Choroid plexus epithelial cell (primary cell): ENCODE measurements at regions not wholly inside any gene's neighbourhood (a gene's known extent, or its start where the extent isn't known, plus 50 kb on each side); places are given as distances from the start of the nearest gene placed in this dataset.
A peak's percentile ranks its signal among the peaks of the same experiment; 100 is the strongest.

Source experiments
- DNase-seq: peaks from one replicate; pipeline ENCODE4 v3.0.0-alpha.2; 2010; ENCODE audit warnings: low read depth
- H3K4me3 ChIP-seq: 2 replicates; pipeline ENCODE4 v1.5.1; 2011; ENCODE audit warnings: low read depth, mild to moderate bottlenecking, control low read depth, low read length, moderate library complexity
- CTCF ChIP-seq: conservative IDR thresholded peaks from 2 replicates; pipeline ENCODE4 v1.5.1; 2011; ENCODE audit warnings: low read depth, mild to moderate bottlenecking, control low read depth, inconsistent platforms, low read length, moderate library complexity

GRCh38 chr5:113678202-113678601 is 164.7 kb downstream of the YTHDC2 start:
- no peak overlapping the region for H3K4me3 ChIP-seq
- no peak for TF ChIP-seq CTCF
- DNase-seq: no peak

- peak; percentile 70 for DNase-seq
- TF ChIP-seq CTCF: peak; percentile 83
- H3K4me3 ChIP-seq: no peak overlapping the region
These were observed 165.6 kb downstream of the YTHDC2 start for GRCh38 chr5:113678924-113679575.

- DNase-seq: peak; percentile 15
- no peak for TF ChIP-seq CTCF
- H3K4me3 ChIP-seq: no peak overlapping the region
These were observed 167.0 kb downstream of the YTHDC2 start for GRCh38 chr5:113680534-113680933.

- DNase-seq: peak; percentile 22
- no peak overlapping the region for H3K4me3 ChIP-seq
- peak; percentile 21 for TF ChIP-seq CTCF
These were observed 169.1 kb downstream of the YTHDC2 start for GRCh38 chr5:113682497-113683136.

GRCh38 chr5:113683211-113683610 is 169.7 kb downstream of the YTHDC2 start:
- no peak overlapping the region for H3K4me3 ChIP-seq
- DNase-seq: no peak
- TF ChIP-seq CTCF: no peak

GRCh38 chr5:113686599-113686998 is 173.1 kb downstream of the YTHDC2 start:
- DNase-seq: no peak
- H3K4me3 ChIP-seq: no peak overlapping the region
- TF ChIP-seq CTCF: no peak

- H3K4me3 ChIP-seq: no peak overlapping the region
- no peak for DNase-seq
- no peak for TF ChIP-seq CTCF
These were observed 176.2 kb downstream of the YTHDC2 start for GRCh38 chr5:113689647-113690046.
